Keratinocyte (primary cell): ENCODE measurements at regions not wholly inside any gene's neighbourhood (a gene's known extent, or its start where the extent isn't known, plus 50 kb on each side); places are given as distances from the start of the nearest gene placed in this dataset.

Experiments used
- DNase-seq: peaks from one replicate; pipeline ENCODE4 v3.0.0-alpha.2; 2011; ENCODE audit warnings: low read depth, missing footprints, low spot score
- FAIRE-seq: peaks from 2 replicates; lab custom pipeline; 2011; peaks lifted over from hg19 to GRCh38; lab: Jason Lieb, UNC
- H2AFZ ChIP-seq: 2 replicates; pipeline ENCODE4 v1.6.0; 2012; ENCODE audit warnings: low read length, control low read depth, inconsistent platforms; ENCODE audit not compliant: control insufficient read depth
- H3K27ac ChIP-seq: 2 replicates; pipeline ENCODE4 v1.5.1; 2011; ENCODE audit warnings: low read length; ENCODE audit not compliant: control insufficient read depth, insufficient read depth
- H3K27me3 ChIP-seq: 3 replicates; pipeline ENCODE4 v1.6.0; 2011; ENCODE audit warnings: low read length; ENCODE audit not compliant: control insufficient read depth, insufficient read depth; ENCODE audit errors: extremely low read depth
- H3K36me3 ChIP-seq, 2 experiments: 2 replicates in 1 of 2; 3 replicates in 1 of 2; pipeline ENCODE4 v1.5.1; 2011; ENCODE audit warnings: low read length in 2 of 2, mild to moderate bottlenecking in 1 of 2; ENCODE audit not compliant: control insufficient read depth in 2 of 2, insufficient read depth in 2 of 2; ENCODE audit errors: extremely low read depth in 1 of 2
- H3K4me1 ChIP-seq: 3 replicates; pipeline ENCODE4 v1.5.1; 2011; ENCODE audit warnings: low read length; ENCODE audit not compliant: control insufficient read depth, insufficient read depth; ENCODE audit errors: extremely low read depth
- H3K4me2 ChIP-seq: 3 replicates; pipeline ENCODE4 v1.6.0; 2011; ENCODE audit warnings: low read depth, low read length; ENCODE audit not compliant: control insufficient read depth, insufficient read depth; ENCODE audit errors: extremely low read depth
- H3K4me3 ChIP-seq, 3 experiments: fragments of 200-600 bp in 1 of 3; sonication (generic) in 1 of 3; 2 replicates in 2 of 3; 3 replicates in 1 of 3; pipeline ENCODE4 v1.5.1; 2011 to 2016; ENCODE audit warnings: low read length in 3 of 3, mild to moderate bottlenecking in 3 of 3, control low read depth in 2 of 3, inconsistent platforms in 1 of 3, low read depth in 1 of 3, mixed read lengths in 1 of 3, mixed run types in 1 of 3, moderate library complexity in 1 of 3; ENCODE audit not compliant: control insufficient read depth in 2 of 3, insufficient read depth in 2 of 3; ENCODE audit errors: extremely low read depth in 1 of 3
- H3K79me2 ChIP-seq: 2 replicates; pipeline ENCODE4 v1.6.0; 2012; ENCODE audit warnings: low read length; ENCODE audit not compliant: control insufficient read depth, insufficient read depth
- H3K9ac ChIP-seq: 3 replicates; pipeline ENCODE4 v1.6.0; 2011; ENCODE audit warnings: low read length; ENCODE audit not compliant: control insufficient read depth, insufficient read depth; ENCODE audit errors: extremely low read depth
- H3K9me1 ChIP-seq: 3 replicates; pipeline ENCODE4 v1.6.0; 2011; ENCODE audit warnings: low read length; ENCODE audit not compliant: control insufficient read depth, insufficient read depth; ENCODE audit errors: extremely low read depth
- H3K9me3 ChIP-seq: 2 replicates; pipeline ENCODE4 v1.5.1; 2012; ENCODE audit warnings: low read depth, low read length; ENCODE audit not compliant: control insufficient read depth
- H4K20me1 ChIP-seq: 3 replicates; pipeline ENCODE4 v1.6.0; 2011; ENCODE audit warnings: low read length; ENCODE audit not compliant: control insufficient read depth, insufficient read depth; ENCODE audit errors: extremely low read depth
- CTCF ChIP-seq, 3 experiments: IDR thresholded peaks in 1 of 3; conservative IDR thresholded peaks in 1 of 3; optimal IDR thresholded peaks in 1 of 3; 2 replicates in 2 of 3; 3 replicates in 1 of 3; pipeline versions ENCODE3 to v1.5.1; 2011; ENCODE audit warnings: low read length in 3 of 3, mild to moderate bottlenecking in 3 of 3, moderate library complexity in 2 of 3, control low read depth in 1 of 3, inconsistent platforms in 1 of 3; ENCODE audit not compliant: insufficient read depth in 2 of 3; ENCODE audit errors: extremely low read depth in 1 of 3
- EZH2 ChIP-seq: IDR thresholded peaks from one replicate; pipeline ENCODE4 v1.6.1; 2012; ENCODE audit warnings: inconsistent platforms, mild to moderate bottlenecking, low read length, moderate library complexity
- dilution Hi-C: fragments of 300-500 bp; cut with MboI; formaldehyde crosslinking; loops from one replicate; pipeline ENCODE4 v1.7.0; 2020; ENCODE audit warnings: low sequenced_read_pairs; ENCODE audit not compliant: extremely low pct_ligation_motif_present

- Histone ChIP-seq H3K79me2 (no peaks in the 10 kb centered on the region), H3K9me1 (no peaks in the 10 kb centered on the region), H3K4me2 (no peak overlapping the region), H3K9me3 (no peaks in the 10 kb centered on the region), H3K27me3 (peaks cover 29% of the 10 kb centered on the region), H3K9ac (no peak overlapping the region), H3K4me1 (no peaks in the 10 kb centered on the region), H2AFZ (no peak overlapping the region), H4K20me1 (no peaks in the 10 kb centered on the region), H3K36me3 (no peaks in the 10 kb centered on the region), H3K27ac (no peak overlapping the region), H3K4me3 (no peak overlapping the region)
- dilution Hi-C loops, result no loop called here
- TF ChIP-seq CTCF (optimal IDR thresholded peaks at IDR 0.05 in 1 of 3, IDR thresholded peaks at IDR 0.05 in 1 of 3, conservative IDR thresholded peaks at IDR 0.05 in 1 of 3; ENCODE audit: extremely low read depth in 1 of 3, insufficient read depth in 2 of 3, low read length in 3 of 3), result no peak
- no peak for TF ChIP-seq EZH2
- DNase-seq (no peak), FAIRE-seq (no peak)
Measured at GRCh38 chr11:19357943-19358342, 117.2 kb upstream of the E2F8 start.

- H3K79me2 ChIP-seq, result no peaks in the 10 kb centered on the region
- DNase-seq (no peak), FAIRE-seq (no peak)
- no peaks in the 10 kb centered on the region for H3K4me1 ChIP-seq
- no peak overlapping the region for H3K9ac ChIP-seq
- dilution Hi-C loops, result no loop called here
- H3K9me1 ChIP-seq, result no peaks in the 10 kb centered on the region
- no peak overlapping the region for H3K27ac ChIP-seq
- H3K9me3 ChIP-seq, result no peaks in the 10 kb centered on the region
- peaks cover 37% of the 10 kb centered on the region for H3K27me3 ChIP-seq
- TF ChIP-seq CTCF (optimal IDR thresholded peaks at IDR 0.05 in 1 of 3, IDR thresholded peaks at IDR 0.05 in 1 of 3, conservative IDR thresholded peaks at IDR 0.05 in 1 of 3; ENCODE audit: extremely low read depth in 1 of 3, insufficient read depth in 2 of 3, low read length in 3 of 3), result no peak
- no peak for TF ChIP-seq EZH2
- no peaks in the 10 kb centered on the region for H4K20me1 ChIP-seq
- no peak overlapping the region for H3K4me2 ChIP-seq
- H3K4me3 ChIP-seq, result no peak overlapping the region
- H2AFZ ChIP-seq, result no peak overlapping the region
- no peaks in the 10 kb centered on the region for H3K36me3 ChIP-seq
Measured at GRCh38 chr11:19355601-19356000, 114.9 kb upstream of the E2F8 start.
